ENCODE measurements at regions not wholly inside any gene's neighbourhood (a gene's known extent, or its start where the extent isn't known, plus 50 kb on each side); places are given as distances from the start of the nearest gene placed in this dataset.
"Not testable (repeated sequence)": the region's sequence is repeated elsewhere in the genome, so short reads cannot be mapped to it uniquely, and the experiment has no call there.

DNA sequence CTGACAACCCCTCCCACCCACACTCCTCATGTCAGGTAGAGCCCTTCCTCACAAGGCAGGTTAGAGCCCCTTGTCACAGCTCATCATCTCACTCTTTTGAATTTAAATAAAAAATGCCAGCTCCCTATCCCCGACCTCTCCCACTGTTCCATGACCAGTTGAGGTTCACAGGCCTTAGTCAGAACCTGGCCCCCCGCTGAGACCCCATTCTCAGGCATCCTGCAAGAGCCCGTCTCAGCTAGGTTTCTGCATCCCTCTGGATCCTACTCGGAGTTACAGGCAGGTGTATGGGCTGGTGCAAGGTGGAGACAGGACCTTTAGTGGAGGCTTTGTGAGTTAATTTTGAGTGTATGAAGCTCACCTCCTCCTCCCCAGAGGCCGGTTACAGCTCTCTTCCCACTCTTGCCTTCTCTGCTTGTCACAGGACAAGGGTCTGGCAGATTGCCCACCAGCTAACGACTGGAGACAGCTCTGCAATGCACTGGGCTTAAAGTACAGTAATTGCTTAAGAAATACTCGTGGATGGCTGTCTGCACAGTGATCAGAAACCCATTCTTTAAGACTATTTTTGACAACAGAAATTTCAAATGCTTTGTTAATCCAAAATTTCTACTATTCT lies 394.9 kb upstream of the DPP6 start:
- Histone ChIP-seq H3K27ac (no peak overlapping the region), H3K36me3 (replicated peaks) (no peaks in the 10 kb centered on the region), H3K27me3 (replicated peaks) (no peaks in the 10 kb centered on the region), H3K4me3 (ENCODE audit: low read depth, low read length) (no peak overlapping the region)
- in situ Hi-C loops (cut with HindIII; ENCODE audit: low pct_ligation_motif_present, low sequenced_read_pairs) = no loop called here
- TF ChIP-seq, protein P1, sequence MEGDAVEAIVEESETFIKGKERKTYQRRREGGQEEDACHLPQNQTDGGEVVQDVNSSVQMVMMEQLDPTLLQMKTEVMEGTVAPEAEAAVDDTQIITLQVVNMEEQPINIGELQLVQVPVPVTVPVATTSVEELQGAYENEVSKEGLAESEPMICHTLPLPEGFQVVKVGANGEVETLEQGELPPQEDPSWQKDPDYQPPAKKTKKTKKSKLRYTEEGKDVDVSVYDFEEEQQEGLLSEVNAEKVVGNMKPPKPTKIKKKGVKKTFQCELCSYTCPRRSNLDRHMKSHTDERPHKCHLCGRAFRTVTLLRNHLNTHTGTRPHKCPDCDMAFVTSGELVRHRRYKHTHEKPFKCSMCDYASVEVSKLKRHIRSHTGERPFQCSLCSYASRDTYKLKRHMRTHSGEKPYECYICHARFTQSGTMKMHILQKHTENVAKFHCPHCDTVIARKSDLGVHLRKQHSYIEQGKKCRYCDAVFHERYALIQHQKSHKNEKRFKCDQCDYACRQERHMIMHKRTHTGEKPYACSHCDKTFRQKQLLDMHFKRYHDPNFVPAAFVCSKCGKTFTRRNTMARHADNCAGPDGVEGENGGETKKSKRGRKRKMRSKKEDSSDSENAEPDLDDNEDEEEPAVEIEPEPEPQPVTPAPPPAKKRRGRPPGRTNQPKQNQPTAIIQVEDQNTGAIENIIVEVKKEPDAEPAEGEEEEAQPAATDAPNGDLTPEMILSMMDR (IDR thresholded peaks at IDR 0.05; ENCODE audit: low read depth, low read length, missing control alignments) = no peak
- no peak for DNase-seq

DNA sequence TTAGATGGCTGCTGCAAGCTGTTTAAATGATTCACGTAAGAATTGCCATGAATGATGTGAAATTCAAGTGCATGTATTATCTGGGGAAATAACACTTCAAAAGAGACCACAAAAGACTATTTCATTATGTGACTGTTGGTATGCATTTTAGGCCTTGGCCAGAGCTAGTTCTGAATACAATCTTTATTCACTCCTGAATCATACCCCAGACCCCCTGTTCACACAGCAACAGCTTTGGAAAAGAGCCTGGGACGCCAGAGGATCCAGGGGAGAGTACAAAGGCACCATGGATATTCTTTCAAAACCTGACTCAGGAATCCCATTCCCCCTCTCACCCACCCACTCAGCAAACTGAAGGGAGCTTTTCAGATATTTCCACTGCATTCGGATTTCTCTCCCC lies 377.1 kb upstream of the DPP6 start:
- H3K27ac ChIP-seq = no peak overlapping the region
- DNase-seq = no peak
- no peak overlapping the region for H3K4me3 ChIP-seq (ENCODE audit: low read depth, low read length)
- no peaks in the 10 kb centered on the region for H3K27me3 ChIP-seq (replicated peaks)
- no peaks in the 10 kb centered on the region for H3K36me3 ChIP-seq (replicated peaks)
- TF ChIP-seq, protein P1 (IDR thresholded peaks at IDR 0.05; ENCODE audit: low read depth, low read length, missing control alignments) = no peak
- in situ Hi-C loops (cut with HindIII; ENCODE audit: low pct_ligation_motif_present, low sequenced_read_pairs) = no loop called here

DNA sequence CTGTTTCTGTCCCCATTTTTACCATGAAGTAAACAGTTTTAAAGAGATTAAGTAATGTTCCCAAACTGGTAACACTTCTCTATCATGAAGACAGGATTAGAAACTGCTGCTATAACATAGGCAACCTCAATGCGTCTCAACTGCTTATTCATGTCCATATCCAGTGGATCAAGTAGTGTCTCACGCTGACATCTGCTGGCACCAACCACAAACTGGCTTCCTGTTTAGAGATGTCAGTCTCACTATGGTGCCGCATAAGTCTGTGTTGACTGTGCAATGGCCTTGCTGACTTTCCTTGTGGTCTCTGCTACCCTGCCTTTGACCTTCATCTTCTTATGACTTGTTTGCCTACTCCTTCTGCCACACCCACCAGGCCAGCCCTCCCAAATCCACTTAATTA lies 369.6 kb upstream of the DPP6 start:
- Histone ChIP-seq H3K36me3 (replicated peaks) (no peaks in the 10 kb centered on the region), H3K27me3 (replicated peaks) (no peaks in the 10 kb centered on the region), H3K27ac (no peak overlapping the region), H3K4me3 (ENCODE audit: low read depth, low read length) (no peak overlapping the region)
- no peak for DNase-seq
- in situ Hi-C loops (cut with HindIII; ENCODE audit: low pct_ligation_motif_present, low sequenced_read_pairs) = no loop called here
- TF ChIP-seq, protein P1 (IDR thresholded peaks at IDR 0.05; ENCODE audit: low read depth, low read length, missing control alignments) = no peak

DNA sequence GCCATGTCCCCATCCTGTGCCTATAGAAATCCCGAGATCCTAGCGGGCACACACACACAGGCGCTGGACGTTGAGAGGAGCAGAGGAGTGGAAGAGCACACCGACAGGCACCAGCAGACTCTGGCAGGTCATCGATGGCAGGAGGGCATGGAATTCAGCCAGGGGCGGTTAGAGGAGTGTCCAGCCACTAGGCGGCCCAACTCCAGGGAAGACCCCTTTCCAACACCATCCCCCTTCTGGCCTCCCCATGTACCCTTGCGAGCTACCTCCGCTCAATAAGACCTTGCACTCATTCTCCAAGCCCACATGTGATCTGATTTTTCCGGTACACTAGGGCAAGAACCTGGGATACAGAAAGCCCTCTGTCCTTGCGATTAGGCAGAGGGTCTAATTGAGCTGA lies 356.0 kb upstream of the DPP6 start:
- TF ChIP-seq, protein P1 (IDR thresholded peaks at IDR 0.05; ENCODE audit: low read depth, low read length, missing control alignments) = no peak
- in situ Hi-C loops (cut with HindIII; ENCODE audit: low pct_ligation_motif_present, low sequenced_read_pairs) = no loop called here
- Histone ChIP-seq H3K4me3 (ENCODE audit: low read depth, low read length) (no peak overlapping the region), H3K27me3 (replicated peaks) (no peaks in the 10 kb centered on the region), H3K36me3 (replicated peaks) (no peaks in the 10 kb centered on the region), H3K27ac (no peak overlapping the region)
- no peak for DNase-seq

DNA sequence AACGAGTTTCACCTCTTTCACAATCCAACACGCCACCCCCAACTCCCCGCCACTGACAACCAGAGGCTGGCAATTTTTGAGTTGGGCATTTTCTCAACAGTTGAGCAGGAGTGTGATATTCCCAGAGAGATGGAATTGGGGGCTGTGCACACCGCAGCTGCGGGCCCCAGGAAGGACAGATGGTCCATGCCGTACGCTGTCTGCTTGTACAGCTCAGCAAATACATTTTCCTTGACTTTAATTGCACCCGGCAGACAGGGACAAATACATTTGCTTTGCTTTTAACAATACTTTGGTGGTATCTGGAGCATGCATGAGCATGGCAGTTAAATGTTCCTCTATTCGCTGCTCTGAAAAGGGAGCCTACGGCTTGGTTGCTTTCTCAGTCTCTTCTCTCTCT lies 354.2 kb upstream of the DPP6 start:
- Histone ChIP-seq H3K4me3 (ENCODE audit: low read depth, low read length) (no peak overlapping the region), H3K27me3 (replicated peaks) (no peaks in the 10 kb centered on the region), H3K27ac (no peak overlapping the region), H3K36me3 (replicated peaks) (no peaks in the 10 kb centered on the region)
- in situ Hi-C loops (cut with HindIII; ENCODE audit: low pct_ligation_motif_present, low sequenced_read_pairs) = no loop called here
- DNase-seq = no peak
- TF ChIP-seq, protein P1 (IDR thresholded peaks at IDR 0.05; ENCODE audit: low read depth, low read length, missing control alignments) = no peak

DNA sequence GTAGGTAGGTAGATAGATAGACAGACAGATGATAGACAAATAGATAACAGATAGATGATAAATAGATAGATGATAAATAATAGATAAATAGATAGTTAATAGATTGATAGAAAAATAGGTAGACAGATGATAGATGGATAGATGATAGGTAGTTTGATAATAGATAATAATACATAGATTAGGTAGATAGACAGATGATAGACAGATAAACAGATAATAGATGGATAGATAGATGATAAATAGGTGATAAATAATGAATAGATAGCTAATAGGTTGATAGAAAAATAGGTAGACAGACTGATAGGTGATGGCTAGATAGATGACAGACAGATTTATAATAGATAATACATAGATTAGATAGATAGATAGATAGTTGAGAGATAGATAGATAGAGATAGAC lies 350.5 kb upstream of the DPP6 start:
- Histone ChIP-seq H3K27ac (no peak overlapping the region), H3K36me3 (replicated peaks) (no peaks in the 10 kb centered on the region), H3K27me3 (replicated peaks) (no peaks in the 10 kb centered on the region), H3K4me3 (ENCODE audit: low read depth, low read length) (no peak overlapping the region)
- no peak for DNase-seq
- in situ Hi-C loops (cut with HindIII; ENCODE audit: low pct_ligation_motif_present, low sequenced_read_pairs) = no loop called here
- TF ChIP-seq, protein P1 (IDR thresholded peaks at IDR 0.05; ENCODE audit: low read depth, low read length, missing control alignments) = no peak

DNA sequence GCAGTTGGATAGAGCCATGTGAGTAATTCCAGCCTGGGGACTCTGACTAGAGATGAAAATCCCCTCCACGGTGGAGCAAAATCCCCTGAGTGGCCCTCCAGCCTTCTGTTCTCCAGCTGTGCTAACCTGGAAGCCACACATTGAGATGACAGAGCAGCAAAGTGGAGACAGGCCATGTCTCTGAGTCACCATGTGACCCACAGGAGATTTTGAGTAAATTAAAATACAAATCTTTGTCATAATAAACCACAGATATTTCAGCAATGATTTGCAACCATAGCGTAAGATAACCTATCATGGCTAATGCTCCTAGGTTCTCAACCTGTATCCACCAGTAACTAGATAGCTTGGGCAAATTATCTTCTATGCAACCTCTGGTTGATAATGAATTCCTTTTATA lies 328.3 kb upstream of the DPP6 start:
- H3K27me3 ChIP-seq (replicated peaks); in situ Hi-C loops (cut with HindIII; ENCODE audit: low pct_ligation_motif_present, low sequenced_read_pairs); H3K27ac ChIP-seq; DNase-seq; H3K36me3 ChIP-seq (replicated peaks); H3K4me3 ChIP-seq (ENCODE audit: low read depth, low read length): not testable (repeated sequence)

DNA sequence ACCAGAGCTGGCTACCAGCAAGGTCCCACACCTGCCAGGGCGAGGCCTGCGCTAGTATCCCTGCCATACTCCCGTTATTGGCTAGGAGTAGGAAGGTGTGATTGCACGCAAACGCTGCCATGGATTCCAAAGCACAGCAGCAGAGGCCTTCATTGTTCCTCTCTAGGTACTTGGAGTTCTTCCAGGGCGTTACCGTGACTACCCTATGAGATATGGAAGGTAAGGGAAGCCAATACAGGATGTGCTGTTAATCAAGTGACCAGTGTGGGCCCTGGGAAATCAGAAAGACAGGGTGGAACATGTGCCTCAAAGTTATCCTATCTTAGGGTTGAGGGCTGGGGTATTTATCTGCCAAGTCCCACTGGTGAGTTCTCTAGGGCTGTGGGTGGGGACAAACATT lies 320.7 kb upstream of the DPP6 start:
- DNase-seq; H3K27me3 ChIP-seq (replicated peaks); H3K27ac ChIP-seq; H3K36me3 ChIP-seq (replicated peaks); in situ Hi-C loops (cut with HindIII; ENCODE audit: low pct_ligation_motif_present, low sequenced_read_pairs); H3K4me3 ChIP-seq (ENCODE audit: low read depth, low read length): not testable (repeated sequence)

DNA sequence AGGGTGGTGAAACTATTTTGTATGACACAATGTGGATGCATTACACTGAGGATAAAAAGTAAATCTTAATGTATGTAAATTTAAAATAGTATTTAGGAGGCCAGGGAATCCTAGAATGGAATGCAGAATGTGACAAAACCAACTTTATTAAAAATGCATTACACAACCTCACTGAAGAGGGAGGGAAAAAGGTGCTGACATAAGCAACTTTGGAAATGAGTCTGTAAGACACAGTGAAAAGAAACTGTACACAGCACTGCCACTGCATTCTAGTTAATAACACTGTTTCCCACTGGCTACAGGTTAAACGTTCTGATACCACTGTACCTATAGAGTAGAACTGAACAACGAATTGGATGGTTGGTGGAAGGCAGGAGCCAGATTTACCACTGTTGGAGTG lies 308.8 kb upstream of the DPP6 start:
- DNase-seq; in situ Hi-C loops (cut with HindIII; ENCODE audit: low pct_ligation_motif_present, low sequenced_read_pairs); H3K36me3 ChIP-seq (replicated peaks); H3K4me3 ChIP-seq (ENCODE audit: low read depth, low read length); H3K27me3 ChIP-seq (replicated peaks); H3K27ac ChIP-seq: not testable (repeated sequence)

All from brain microvascular endothelial cell (primary cell).